ENCODE measurements at regions not wholly inside any gene's neighbourhood (a gene's known extent, or its start where the extent isn't known, plus 50 kb on each side); places are given as distances from the start of the nearest gene placed in this dataset.
"Not testable (repeated sequence)": the region's sequence is repeated elsewhere in the genome, so short reads cannot be mapped to it uniquely, and the experiment has no call there.

- no peak for FAIRE-seq
Measured at GRCh38 chr3:25844891-25845290, 55.0 kb downstream of the OXSM start.

GRCh38 chr3:25846282-25846681 lies 56.4 kb downstream of the OXSM start:
- FAIRE-seq, result peak; percentile 92

GRCh38 chr3:25849091-25849490 lies 59.2 kb downstream of the OXSM start:
- no peak for FAIRE-seq

- no peak for FAIRE-seq
Measured at GRCh38 chr3:25849641-25850385, 59.9 kb downstream of the OXSM start.

GRCh38 chr3:25851693-25852259 lies 61.9 kb downstream of the OXSM start:
- not testable (repeated sequence) for FAIRE-seq

GRCh38 chr3:25854214-25854613 lies 64.3 kb downstream of the OXSM start:
- FAIRE-seq, result no peak

- FAIRE-seq, result no peak
Measured at GRCh38 chr3:25854635-25855034, 64.7 kb downstream of the OXSM start.

GRCh38 chr3:25855266-25855784 lies 65.4 kb downstream of the OXSM start:
- FAIRE-seq, result no peak

- no peak for FAIRE-seq
Measured at GRCh38 chr3:25856902-25857518, 67.1 kb downstream of the OXSM start.

- no peak for FAIRE-seq
Measured at GRCh38 chr3:25861566-25861965, 71.7 kb downstream of the OXSM start.

GRCh38 chr3:25863011-25863415 lies 73.1 kb downstream of the OXSM start:
- FAIRE-seq, result no peak

GRCh38 chr3:25863416-25863959 lies 73.6 kb downstream of the OXSM start:
- no peak for FAIRE-seq

- FAIRE-seq, result no peak
Measured at GRCh38 chr3:25870452-25870851, 80.6 kb downstream of the OXSM start.

- no peak for FAIRE-seq
Measured at GRCh38 chr3:25872200-25872877, 82.4 kb downstream of the OXSM start.

- FAIRE-seq, result no peak
Measured at GRCh38 chr3:25883492-25883891, 93.6 kb downstream of the OXSM start.

- FAIRE-seq, result no peak
Measured at GRCh38 chr3:25884981-25885380, 95.1 kb downstream of the OXSM start.

- FAIRE-seq, result no peak
Measured at GRCh38 chr3:25885544-25885943, 95.7 kb downstream of the OXSM start.

GRCh38 chr3:25887907-25888306 lies 98.0 kb downstream of the OXSM start:
- no peak for FAIRE-seq

GRCh38 chr3:25888892-25889524 lies 99.1 kb downstream of the OXSM start:
- FAIRE-seq, result no peak

- no peak for FAIRE-seq
Measured at GRCh38 chr3:25889525-25889917, 99.6 kb downstream of the OXSM start.

GRCh38 chr3:25894101-25894500 lies 104.2 kb downstream of the OXSM start:
- FAIRE-seq, result no peak

GRCh38 chr3:25895031-25895430 lies 105.1 kb downstream of the OXSM start:
- no peak for FAIRE-seq

- no peak for FAIRE-seq
Measured at GRCh38 chr3:25895443-25895842, 105.6 kb downstream of the OXSM start.
